Heart left ventricle (tissue), 16 donors: ENCODE measurements at regions not wholly inside any gene's neighbourhood (a gene's known extent, or its start where the extent isn't known, plus 50 kb on each side); places are given as distances from the start of the nearest gene placed in this dataset.
A peak's percentile ranks its signal among the peaks of the same experiment; 100 is the strongest.

Experiments
- ATAC-seq, 4 donors: fragments of 200-7000 bp; cut with Tn5 transposase; one replicate each; pipeline ENCODE4 v1.9.1; 2020 to 2022; ENCODE audit warnings: moderate library complexity in 4 of 4, mild to moderate bottlenecking in 3 of 4, moderate number of reproducible peaks in 1 of 4
- DNase-seq, 5 donors: peaks; one replicate each; pipeline ENCODE4 v3.0.0-alpha.2; 2020
- H3K27ac ChIP-seq, 12 donors: fragments of 200-600 bp; sonication (generic) in 4 of 12; one replicate each; pipeline versions ENCODE4 v1.5.0 to v1.8.0; 2016 to 2022; ENCODE audit warnings: mild to moderate bottlenecking in 2 of 12
- H3K27me3 ChIP-seq, 9 donors: fragments of 200-600 bp; sonication (generic) in 2 of 9; one replicate each; pipeline versions ENCODE4 v1.5.1 to v1.8.0; 2016 to 2022; ENCODE audit warnings: mild to moderate bottlenecking in 3 of 9
- H3K36me3 ChIP-seq, 9 donors: fragments of 200-600 bp; sonication (generic) in 2 of 9; one replicate each; pipeline versions ENCODE4 v1.5.0 to v1.8.0; 2018 to 2022; ENCODE audit warnings: mild to moderate bottlenecking in 2 of 9
- H3K4me1 ChIP-seq, 12 donors: fragments of 200-600 bp; sonication (generic) in 4 of 12; one replicate each; pipeline versions ENCODE4 v1.5.0 to v1.8.0; 2016 to 2022; ENCODE audit warnings: mild to moderate bottlenecking in 3 of 12
- H3K4me3 ChIP-seq, 12 donors: fragments of 200-600 bp; sonication (generic) in 4 of 12; one replicate each; pipeline versions ENCODE4 v1.5.0 to v1.8.0; 2017 to 2022; ENCODE audit warnings: mild to moderate bottlenecking in 9 of 12, moderate library complexity in 4 of 12
- H3K9me3 ChIP-seq, 12 donors: fragments of 200-600 bp; sonication (generic) in 4 of 12; one replicate each; pipeline versions ENCODE4 v1.5.0 to v1.8.0; 2016 to 2022; ENCODE audit warnings: mild to moderate bottlenecking in 1 of 12
- POLR2A ChIP-seq, 2 donors: fragments of 450-650 bp; IDR thresholded peaks; one replicate each; pipeline ENCODE4 v1.6.1; 2017; ENCODE audit warnings: antibody characterized with exemption in 2 of 2, mild to moderate bottlenecking in 2 of 2, moderate library complexity in 2 of 2
- WGBS, 4 donors: extraction: QIAGEN DNeasy Blood & Tissue Kit in 2 of 4; methylation state at CpG; one replicate each; pipeline versions ENCODE4 v1.1.5 to v1.1.7; 2013 to 2018; 5-methylcytosine and 5-hydroxymethylcytosine counted together
- intact Hi-C, 10 donors: fragments of 100-400 bp; cut with DNase I; formaldehyde crosslinking; loops; one replicate each; pipeline versions ENCODE4 v1.11.1 to v1.14.2; 2022
- TF ChIP-seq, protein P1 (sequence below), 12 donors: fragments of 200-600 bp; sonication (generic) in 4 of 12; IDR thresholded peaks; one replicate each; pipeline versions ENCODE4 v1.5.0 to v1.8.0; 2018 to 2022; ENCODE audit warnings: antibody characterized with exemption in 12 of 12, mild to moderate bottlenecking in 5 of 12
- donor health status: ischemic (EF 13 %, LVEDD 7.1; RV severe dilation, severe dysfunction).
- donor health status: healthy with polysubstance abuse.
- donor health status: DM: no; HTN: yes; CAD: no.
- donor health status: DM: no; HTN: no; CAD: no.
- donor health status: ischemic (EF 25% LVEDD 6.9; RV normal size, moderate dysfunction).
- donor health status: ischemic (EF 25% LVEDD 5.7; RV mildly dilated, moderate dysfunction).
- donor health status: healthy.
- donor health status: DM: yes; HTN: yes; CAD: no.
- donor health status: ischemic (EF 35%, LVEDD 5.7; RV mildly dilated, moderate dysfunction).
- donor health status: nonischemic (EF 11% LVEDD 7.7; RV severe dilation, severe dysfunction).
- donor health status: DM: yes; HTN: yes; CAD: no.
- donor health status: PGD.
- donor health status: ischemic (EF 29% LVEDD 5.4; RV normal size, mild dysfunction).
- donor health status: nonischemic (EF 23%, LVEDD 6.1; RV moderate dilation, normal function).

DNA sequence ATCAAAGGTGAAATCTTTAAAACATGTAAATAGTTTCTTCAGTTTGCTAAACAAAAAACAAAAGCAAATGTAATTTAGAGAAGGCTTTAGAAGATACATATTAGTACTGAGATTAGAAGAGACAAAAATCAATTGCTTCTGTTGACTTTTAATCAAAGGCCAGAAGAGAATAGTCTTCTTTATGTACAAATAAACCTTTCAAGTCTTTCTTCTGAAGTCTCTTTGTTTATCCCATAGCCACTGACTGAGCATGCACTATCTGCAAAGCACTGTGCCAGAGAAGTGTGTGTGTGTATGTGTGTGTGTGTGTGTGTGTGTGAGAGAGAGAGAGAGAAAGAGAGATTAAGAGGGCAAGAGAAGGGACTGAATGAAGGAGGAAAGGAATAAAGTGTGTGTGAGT, 198.4 kb downstream of the GLUD2 start:
- Histone ChIP-seq H3K4me1 (no peaks in the 10 kb centered on the region), H3K9me3 (peaks cover 0 to 5% (median 0%) of the 10 kb centered on the region in 12 donors), H3K27ac (no peak overlapping the region), H3K4me3 (no peak overlapping the region), H3K36me3 (no peaks in the 10 kb centered on the region), H3K27me3 (no peaks in the 10 kb centered on the region)
- TF ChIP-seq POLR2A (IDR thresholded peaks at IDR 0.05) = no peak
- TF ChIP-seq, protein P1, sequence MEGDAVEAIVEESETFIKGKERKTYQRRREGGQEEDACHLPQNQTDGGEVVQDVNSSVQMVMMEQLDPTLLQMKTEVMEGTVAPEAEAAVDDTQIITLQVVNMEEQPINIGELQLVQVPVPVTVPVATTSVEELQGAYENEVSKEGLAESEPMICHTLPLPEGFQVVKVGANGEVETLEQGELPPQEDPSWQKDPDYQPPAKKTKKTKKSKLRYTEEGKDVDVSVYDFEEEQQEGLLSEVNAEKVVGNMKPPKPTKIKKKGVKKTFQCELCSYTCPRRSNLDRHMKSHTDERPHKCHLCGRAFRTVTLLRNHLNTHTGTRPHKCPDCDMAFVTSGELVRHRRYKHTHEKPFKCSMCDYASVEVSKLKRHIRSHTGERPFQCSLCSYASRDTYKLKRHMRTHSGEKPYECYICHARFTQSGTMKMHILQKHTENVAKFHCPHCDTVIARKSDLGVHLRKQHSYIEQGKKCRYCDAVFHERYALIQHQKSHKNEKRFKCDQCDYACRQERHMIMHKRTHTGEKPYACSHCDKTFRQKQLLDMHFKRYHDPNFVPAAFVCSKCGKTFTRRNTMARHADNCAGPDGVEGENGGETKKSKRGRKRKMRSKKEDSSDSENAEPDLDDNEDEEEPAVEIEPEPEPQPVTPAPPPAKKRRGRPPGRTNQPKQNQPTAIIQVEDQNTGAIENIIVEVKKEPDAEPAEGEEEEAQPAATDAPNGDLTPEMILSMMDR (IDR thresholded peaks at IDR 0.05) = no peak
- ATAC-seq (no peak), DNase-seq (no peak)
- intact Hi-C loops = no loop called here

DNA sequence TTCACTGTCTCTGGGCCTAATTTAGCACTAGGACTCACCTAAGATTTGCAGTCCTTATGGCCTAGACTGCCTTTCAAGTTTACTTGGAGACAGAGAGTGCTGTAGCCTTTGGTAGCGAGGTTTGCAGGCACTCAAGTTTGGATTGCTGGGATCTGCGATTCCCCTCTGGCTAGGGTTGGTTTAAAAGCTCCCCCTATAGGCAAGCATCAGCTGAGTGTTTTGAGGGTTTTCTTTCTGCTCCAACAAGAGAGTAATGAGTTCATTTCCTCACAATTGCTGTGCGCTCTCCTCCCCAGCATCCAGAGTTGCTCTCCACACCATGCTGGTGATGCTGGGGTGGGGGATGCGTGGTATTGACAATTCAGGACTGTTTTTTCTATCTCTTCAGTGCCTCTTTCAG, 206.9 kb downstream of the GLUD2 start:
- Histone ChIP-seq H3K4me3 (no peak overlapping the region), H3K36me3 (no peaks in the 10 kb centered on the region), H3K9me3 (peaks cover 0 to 19% (median 0%) of the 10 kb centered on the region in 12 donors), H3K27ac (no peak overlapping the region), H3K27me3 (no peaks in the 10 kb centered on the region), H3K4me1 (no peaks in the 10 kb centered on the region)
- TF ChIP-seq, protein P1 (IDR thresholded peaks at IDR 0.05) = peak in 1 of 12 donors; percentile 14
- TF ChIP-seq POLR2A (IDR thresholded peaks at IDR 0.05) = no peak
- DNase-seq (no peak), ATAC-seq (no peak)
- intact Hi-C loops = no loop called here
- 40 to 53% (median 43%) methylated on average over 4 of the region's 4 CpGs for WGBS, 4 donors

DNA sequence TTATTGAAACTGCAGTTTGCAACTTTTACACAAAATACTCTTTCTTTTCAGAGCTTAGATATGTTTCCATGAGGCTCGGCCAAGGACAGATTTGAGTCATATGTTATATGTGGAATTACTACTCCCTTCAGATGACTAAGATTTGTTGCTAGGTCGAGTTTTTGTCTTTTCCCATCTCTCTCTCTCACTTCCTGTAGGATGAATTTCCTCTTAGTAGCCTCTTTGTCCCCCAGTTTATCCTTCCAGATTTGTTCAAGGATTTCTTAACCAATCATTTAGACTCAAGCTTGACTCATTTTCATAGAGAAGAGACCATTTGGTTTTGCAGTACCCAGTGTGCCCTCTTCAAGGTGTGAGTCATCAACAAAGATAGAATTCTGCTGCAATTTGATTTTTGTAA, 209.2 kb downstream of the GLUD2 start:
- H3K36me3 ChIP-seq = no peaks in the 10 kb centered on the region
- H3K4me1 ChIP-seq = no peaks in the 10 kb centered on the region
- ATAC-seq (no peak), DNase-seq (no peak)
- H3K9me3 ChIP-seq = peaks cover 0 to 6% (median 0%) of the 10 kb centered on the region in 12 donors
- WGBS, 4 donors = 38 to 48% (median 45%) methylated on average over 2 of the region's 2 CpGs
- intact Hi-C loops = no loop called here
- no peaks in the 10 kb centered on the region for H3K27me3 ChIP-seq
- no peak overlapping the region for H3K4me3 ChIP-seq
- no peak overlapping the region for H3K27ac ChIP-seq
- TF ChIP-seq, protein P1 (IDR thresholded peaks at IDR 0.05) = no peak
- no peak for TF ChIP-seq POLR2A (IDR thresholded peaks at IDR 0.05)

DNA sequence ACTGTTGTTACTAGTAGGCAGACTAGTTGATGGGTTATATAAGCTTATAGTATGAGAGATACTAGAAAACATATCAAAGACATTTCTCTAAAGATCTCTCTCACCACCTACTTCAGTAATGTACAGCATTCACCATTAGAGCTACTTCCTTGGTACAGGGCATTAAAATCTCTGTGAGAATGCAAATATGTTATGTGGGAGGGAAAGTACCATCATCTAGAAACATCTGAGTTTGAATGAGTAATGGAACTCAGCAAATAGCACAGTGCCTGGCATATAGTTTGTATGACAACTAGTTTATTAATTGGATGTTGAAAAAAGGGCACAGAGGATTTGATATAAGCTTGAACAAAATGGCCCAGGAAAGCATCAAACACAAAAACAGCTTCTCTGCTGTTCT, 211.1 kb downstream of the GLUD2 start:
- DNase-seq (no peak), ATAC-seq (no peak)
- TF ChIP-seq POLR2A (IDR thresholded peaks at IDR 0.05) = no peak
- TF ChIP-seq, protein P1 (IDR thresholded peaks at IDR 0.05) = no peak
- intact Hi-C loops = no loop called here
- Histone ChIP-seq H3K36me3 (no peaks in the 10 kb centered on the region), H3K27ac (no peak overlapping the region), H3K9me3 (no peaks in the 10 kb centered on the region), H3K27me3 (no peaks in the 10 kb centered on the region), H3K4me3 (no peak overlapping the region), H3K4me1 (no peaks in the 10 kb centered on the region)
